DMS153 (cell line): ENCODE measurements at regions not wholly inside any gene's neighbourhood (a gene's known extent, or its start where the extent isn't known, plus 50 kb on each side); places are given as distances from the start of the nearest gene placed in this dataset.

ENCODE experiments used
- DNase-seq: peaks from one replicate; lab custom pipeline; 2025; lab: John Stamatoyannopoulos, UW

DNA sequence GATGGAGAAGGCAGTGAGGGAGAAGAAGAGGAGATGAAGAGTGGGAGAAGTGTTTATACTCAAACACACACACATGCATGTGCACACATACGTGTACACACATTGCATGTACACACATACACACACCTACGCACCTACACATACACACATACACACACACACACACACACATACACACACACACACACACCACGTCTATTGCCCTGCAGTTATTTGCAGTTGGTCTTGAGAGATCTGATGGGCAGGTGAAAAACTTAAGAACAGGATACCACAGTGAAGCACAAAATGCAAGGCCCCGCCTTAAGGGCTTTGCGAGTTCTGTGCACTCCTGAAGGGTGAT is 190.2 kb downstream of the MYCN start:
- DNase-seq = no peak

DNA sequence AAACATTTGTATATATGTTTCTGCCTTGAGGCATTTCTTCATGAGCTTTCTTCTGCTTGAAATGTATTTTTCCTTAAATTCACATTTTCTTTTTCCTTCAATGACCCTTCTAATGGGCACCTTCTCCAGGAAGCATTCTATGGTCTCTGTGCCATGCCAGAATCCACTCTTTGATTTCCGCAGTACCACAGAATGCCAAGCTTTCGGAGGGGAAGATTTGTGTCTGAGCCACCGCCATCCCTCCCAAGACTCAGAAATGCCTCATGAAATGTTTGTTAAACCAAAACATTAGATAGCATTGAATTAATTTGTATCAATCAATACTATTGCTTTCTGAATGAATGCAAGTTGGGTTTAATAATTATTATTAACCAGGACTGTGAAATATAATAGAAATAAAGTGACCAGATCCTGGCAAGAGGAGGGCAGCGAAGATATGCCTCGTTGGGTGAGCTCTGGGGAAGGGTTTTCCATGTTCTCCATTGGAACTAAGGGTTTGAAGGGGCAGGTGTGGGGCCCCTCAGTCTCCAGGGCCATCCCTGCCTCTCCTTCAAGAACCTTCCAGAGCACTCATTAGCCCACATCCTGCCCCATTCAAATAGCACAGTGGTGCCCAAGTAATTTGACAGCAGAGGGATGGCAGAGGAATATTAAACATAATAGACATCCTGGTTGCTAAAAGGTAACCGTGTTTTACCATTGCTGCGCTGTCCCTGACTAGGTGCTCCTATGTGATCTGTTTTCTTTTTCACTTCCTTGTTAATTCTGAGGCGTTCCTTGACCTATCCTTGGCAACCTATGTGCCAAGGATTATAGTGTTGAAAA is 189.6 kb downstream of the MYCN start:
- no peak for DNase-seq

DNA sequence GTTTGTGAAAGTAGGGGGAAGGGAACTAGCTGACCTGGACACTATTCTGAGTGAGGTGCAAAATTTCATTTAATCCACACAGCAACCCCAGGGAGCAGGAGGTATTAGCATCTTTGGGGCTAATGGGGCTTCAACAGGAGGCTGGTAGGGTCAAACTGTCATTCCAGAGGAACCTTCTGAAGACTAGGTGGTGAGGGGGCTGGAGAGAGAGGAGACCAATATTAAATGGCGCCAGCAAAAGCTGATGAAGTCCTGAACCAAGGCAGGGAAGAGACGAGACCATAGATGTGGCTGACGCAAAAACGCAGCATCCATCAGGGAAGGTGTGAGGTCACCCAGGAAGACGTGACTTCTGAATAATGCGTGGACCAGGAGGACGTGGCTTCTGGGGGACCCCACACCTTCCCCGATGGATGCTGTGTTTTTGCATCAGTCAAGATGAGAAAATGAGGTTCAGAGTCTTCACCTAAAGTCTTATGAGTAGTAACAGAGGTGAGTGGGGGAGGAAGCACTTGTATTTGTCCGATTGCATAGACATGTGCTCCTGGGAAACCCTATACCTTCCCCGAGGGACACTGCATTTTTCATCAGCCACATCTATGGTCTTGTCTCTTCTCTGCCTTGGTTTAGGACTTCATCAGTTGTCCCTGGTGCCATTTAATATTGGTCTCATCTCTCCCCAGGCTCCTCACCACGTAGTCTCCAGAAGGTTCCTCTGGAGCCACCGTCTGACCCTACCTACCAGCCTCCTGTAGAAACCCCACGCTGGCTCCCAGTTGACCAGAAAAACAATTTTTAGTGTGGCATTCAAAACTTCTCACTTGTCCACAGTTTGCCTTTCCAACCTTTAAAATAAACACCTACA is 188.6 kb downstream of the MYCN start:
- DNase-seq = no peak

DNA sequence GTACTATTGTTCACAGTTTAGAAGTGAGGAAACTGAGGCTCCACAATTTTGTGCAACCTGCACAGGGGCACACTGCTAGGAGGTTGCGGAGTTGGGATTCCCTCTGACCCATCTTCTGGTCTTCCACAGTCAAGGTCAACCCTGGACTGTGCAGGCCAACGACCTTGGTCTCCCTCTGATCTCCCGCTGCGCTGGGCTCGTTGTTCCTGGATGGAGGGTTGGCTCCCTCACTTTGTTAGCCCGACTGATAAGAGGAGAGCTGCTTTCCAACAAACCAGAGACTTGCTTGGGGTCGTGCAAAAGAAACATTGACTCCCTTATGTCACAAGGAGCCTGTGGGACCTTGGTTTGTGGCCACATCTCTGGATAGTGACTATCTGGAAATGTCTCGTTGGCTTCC is 187.6 kb downstream of the MYCN start:
- DNase-seq = no peak

DNA sequence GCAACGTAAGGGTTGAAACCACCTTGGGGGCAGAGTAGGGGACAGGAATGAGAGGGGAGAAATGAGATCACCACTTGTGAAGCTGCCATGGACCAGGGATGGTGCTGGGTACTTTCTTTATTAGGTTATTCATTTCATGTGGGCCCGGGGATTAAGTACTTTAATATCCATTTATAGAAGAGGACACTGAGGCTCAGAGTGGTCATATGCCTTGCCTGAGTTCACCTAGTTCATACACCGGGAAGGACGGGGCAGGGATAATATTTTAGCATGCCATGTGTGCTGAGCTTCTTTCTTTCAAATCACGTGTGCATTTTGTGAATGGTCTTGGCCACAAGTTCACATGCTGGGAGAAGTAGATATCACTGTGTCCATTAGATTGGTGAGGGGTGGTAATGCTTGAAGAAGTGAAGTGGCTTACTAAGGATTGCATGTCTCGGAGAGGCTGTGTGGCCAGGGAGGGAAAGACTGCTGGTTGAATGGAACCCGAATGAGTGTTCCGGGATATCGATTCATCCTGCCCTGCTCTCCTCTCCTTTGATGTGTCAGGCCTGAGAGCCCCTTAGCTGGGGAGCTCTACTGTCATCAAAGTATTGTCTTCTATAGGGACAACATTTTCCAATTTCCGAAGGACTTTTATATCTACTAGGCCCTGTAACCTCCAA is 187.1 kb downstream of the MYCN start:
- DNase-seq = no peak

DNA sequence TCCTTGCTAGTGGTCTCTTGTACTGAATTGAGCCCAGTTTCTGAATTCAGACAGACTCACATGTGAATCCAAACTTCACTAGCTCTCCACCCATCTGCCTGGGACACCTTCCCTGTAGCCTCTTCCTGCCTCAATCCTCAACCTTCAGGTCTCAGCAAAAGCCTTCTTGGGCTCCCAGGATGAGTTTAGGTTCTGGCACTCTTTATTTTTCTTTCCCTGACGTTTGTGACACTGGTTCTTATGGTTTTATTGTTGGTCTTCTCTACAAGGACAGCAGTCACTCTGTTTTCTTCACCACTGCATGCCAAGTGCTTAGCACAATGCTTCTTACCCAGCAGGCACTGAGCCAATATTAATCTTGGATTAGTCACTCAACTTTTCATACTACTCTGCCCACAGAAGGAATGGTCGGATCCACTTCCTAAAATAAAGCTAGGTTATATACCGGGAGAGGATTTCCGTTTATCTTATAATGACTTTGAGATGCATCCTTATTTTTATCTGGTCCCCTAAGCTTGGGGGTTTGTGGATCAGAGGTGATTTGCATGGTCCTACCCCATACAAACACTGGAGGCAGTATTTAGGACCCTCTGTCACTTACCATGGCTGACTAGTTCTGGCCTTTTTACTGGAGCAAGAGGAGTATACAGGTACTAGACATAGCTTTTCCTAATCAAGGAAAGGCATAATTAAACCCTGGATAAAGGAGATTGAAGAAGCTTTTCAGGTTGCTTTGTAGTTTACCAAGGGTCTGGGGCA is 186.3 kb downstream of the MYCN start:
- no peak for DNase-seq

DNA sequence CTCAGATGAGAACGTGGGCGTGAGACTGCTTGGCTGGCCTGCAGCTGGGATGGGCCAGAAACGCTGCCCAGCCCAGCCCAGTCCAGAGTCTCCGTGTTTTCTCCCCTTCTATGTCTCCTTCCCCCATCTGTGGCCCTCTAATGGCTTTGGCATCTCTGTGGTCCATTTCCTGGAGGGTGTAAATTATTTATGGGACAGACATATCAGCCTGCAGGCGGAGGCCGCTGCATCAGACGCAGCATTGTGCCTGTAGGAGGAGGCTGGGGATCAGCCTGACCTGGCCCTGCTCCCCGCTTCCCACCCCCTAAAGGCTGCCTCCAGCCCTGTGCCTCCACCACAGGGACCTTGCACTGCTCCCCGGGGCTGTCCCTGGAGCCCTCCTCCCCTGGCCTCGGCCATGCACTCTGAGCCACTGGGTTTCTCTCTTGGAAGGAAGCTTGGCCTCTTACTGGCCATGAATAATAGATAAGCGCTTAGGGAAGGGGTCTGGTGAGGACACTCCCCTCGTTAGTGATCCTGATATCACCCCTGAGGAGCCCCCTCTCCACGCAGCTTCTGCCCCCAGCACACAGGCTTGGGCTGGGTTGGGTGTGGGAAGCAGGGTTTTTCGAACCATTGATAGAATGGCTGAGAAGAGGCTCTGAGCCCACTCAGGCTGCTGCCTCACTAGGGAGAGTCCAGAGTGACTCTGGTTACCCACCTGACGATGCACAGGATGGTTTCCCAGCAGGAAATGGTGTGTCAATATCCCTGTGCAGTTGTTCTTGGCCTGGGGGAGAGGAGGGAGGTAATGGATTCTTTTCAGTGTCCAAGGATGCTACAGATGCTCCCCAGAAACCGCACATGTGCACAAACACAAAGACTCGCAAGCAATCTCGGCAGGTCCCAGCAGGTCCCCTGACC is 185.5 kb downstream of the MYCN start:
- no peak for DNase-seq

DNA sequence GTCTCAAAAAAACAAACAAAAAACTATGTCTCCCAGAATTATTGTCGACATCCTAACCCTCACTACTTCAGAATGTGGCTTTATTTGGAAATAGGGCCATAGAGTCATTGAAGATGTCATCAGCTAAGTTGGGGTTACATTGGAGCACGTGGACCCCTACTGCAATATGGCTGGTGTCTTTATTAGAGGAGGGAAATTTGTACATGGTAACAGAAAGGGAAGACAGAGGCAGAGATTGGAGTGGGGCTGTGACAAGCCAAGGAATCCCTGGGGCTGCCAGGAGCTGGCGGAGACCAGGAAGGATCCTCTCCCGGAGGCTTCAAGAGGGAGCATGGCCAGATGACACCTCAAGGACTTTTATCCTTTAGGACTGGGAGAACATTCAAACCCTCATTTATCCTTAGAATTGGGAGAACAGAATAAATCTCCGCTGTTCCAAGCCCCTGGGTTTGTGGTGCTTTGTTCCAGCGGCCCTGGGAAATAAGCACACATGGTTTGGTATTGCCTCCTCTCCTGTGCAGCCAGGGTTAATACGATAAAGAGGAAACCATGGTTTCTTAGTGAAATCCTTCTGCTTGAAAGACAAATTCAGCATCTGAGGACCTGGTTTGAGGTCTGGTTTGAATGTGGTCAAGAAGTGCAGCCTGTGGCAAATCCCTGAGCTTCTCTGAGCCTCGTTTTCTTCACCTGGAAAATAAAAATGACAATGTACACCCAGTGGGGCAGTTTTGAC is 184.7 kb downstream of the MYCN start:
- DNase-seq = no peak

DNA sequence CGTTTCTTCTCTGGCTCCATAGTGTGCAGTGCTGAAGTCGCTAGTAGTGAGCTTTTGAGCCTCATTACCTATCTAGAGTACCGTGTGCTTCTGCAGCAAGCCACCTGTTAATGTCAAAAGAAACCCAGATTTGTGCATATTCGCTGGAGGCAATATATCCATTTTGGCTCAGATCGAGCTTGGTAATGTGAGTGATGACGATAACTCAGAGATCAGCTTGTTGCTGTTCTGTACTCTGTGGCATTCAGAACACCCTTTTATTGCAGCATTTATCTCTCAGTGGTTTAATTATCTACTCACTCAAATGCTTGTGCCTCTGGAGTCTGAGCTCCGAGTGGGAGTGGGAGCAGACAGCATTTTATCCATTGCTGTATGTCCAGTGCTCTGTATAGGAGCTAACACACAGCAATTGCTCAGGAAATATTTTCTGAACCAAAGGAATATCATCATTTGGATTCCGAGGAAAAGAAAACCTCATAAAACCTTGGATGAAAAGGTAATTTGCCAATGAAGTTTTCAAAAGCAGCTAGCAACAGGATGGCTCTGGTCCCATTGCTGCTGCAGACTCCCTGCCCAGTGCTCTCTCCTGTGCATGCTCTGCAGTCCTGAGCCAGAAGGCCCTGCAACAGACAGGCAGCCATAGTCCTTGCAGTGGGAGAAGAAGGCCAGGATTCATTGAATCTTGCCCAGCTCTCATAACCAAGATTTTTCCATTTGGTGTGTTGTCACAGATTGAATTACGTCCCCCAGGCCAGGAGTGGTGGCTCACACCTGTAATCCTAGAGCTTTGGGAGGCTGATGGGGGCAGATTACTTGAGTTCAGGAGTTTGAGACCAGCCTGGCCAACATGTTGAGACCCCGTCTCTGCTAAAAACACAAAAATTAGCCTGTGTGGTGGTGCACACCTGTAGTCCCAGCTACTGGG is 183.8 kb downstream of the MYCN start:
- no peak for DNase-seq

DNA sequence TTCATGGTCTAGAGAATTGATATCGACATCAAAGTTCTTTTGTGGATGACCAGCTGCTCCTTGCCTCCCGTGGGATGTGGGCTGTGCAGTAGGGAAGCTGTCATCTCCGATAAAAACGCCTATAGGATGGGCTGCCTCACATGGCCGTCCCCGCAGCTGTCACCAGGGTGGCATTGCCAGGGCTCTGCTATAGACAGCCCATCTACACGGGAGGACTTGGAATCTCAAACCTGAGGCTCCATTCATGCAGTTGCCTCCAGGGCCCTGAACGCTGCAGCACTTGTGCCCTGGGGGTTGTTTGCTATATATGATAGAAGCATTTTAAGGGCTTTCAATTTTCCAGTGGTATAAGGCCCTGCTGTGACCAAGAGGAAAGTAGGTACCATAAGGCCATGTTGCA is 183.1 kb downstream of the MYCN start:
- DNase-seq = no peak

DNA sequence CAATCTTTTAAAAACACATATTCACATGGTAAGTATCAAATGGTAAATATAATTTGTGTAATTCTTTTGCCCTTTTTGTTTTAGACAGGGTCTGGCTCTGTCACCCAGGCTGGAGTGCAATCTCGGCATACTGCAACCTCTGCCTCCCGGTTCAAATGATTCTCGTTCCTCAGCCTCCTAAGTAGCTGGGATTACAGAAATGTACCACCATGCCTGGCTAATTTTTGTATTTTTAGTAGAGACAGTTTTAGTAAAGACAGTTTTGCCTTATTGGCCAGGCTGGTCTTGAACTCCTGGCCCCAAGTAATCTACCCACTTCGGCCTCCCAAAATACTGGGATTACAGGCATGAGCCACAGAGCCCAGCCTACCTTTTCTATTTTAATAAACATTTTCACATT is 182.2 kb downstream of the MYCN start:
- no peak for DNase-seq

DNA sequence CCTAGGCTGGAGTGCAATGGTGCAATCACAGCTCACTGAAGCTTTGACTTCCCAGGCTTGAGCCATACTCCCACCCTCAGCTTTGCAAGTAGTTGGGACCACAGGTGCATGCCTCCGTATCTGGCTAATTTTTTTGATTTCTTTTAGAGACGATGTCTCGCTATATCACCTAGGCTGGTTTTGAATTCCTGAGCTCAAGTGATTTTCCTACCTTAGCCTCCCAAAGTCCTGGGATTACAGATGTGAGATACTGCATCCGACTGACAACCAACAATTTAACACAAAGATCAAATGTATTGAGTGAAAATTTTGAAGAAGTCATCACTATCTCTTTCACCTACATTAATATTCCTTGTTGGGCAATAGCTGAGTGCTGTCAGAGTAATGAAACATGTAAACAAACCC is 181.6 kb downstream of the MYCN start:
- no peak for DNase-seq

DNA sequence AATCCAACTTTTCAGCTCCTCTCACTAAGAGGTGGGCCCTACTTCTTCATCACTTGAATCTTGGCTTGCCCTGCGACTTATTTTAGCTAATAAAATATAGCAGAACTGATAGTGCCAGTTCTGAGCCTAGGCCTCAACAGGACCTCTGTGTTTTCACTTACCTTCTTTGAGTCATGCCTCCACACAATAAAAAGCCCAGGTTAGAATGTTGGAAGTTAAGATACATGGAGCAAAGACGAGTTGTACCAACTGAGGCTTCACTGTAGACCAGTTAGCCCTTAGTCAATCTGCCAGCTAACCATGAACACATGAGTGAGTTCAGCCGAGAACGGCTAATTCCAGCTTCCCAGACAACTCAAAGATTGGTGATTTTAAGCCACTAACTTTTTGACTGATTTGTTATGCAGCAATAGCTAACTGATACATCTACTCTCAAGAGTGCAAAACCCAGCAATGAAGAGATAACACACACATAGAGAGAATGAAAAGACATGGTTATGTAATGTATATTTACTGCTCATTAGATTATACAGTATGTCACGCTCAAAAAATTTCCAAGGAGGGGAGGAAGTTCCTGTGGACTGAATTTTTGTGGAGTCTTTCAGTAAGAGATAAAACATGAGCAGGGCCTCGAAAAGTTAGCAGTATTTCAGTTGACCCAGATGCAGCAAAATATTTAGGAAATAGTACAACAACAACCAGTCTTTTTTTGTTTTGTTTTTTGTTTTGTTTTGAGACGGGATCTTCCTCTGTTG is 181.1 kb downstream of the MYCN start:
- DNase-seq = no peak

DNA sequence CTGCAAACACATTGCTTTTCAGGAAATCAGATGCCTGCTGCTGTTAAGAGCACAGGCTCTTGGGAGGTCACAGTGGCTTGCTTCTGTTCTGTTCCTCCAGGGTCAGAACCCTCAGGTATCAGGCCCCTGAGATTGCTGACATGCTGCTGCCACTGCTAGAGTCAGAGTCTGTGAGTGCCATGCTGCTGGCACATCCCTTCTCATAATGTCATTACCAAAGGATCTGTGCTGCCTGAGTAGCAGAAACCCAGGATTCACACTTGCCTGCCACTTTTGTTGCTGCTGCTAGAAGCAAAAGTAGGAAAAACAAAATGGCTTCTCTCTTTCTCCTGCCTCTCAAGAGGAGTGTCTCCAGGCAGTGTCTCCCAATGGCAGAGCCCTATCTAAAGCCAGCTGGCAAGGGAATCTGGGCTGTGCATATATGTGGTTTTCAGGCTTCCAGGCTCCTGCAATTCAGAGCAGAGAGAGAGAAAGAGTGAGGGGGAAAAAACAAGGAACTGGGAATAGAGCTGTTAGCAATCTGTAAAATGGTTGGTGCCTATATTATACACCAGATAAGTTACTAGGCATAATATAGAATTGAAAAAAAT is 180.3 kb downstream of the MYCN start:
- no peak for DNase-seq

DNA sequence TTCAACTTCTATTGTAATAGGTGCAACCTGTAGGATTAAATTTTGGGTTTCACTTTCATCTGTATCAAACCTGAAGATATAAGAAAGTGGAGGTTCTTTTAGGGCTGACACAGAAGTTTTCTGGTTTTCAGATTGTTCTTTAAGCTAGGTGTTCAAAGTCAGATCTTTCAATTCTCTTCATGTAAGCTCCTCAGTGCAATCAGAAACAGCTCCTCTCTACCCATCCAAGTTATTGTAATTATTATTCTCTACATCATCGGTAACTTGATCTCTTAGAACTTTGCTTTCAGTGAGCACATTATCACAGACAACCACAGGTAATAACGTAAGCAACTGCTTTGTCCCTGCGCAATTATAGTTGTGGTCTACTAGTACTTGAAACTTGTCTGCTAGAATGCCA is 179.4 kb downstream of the MYCN start:
- no peak for DNase-seq

DNA sequence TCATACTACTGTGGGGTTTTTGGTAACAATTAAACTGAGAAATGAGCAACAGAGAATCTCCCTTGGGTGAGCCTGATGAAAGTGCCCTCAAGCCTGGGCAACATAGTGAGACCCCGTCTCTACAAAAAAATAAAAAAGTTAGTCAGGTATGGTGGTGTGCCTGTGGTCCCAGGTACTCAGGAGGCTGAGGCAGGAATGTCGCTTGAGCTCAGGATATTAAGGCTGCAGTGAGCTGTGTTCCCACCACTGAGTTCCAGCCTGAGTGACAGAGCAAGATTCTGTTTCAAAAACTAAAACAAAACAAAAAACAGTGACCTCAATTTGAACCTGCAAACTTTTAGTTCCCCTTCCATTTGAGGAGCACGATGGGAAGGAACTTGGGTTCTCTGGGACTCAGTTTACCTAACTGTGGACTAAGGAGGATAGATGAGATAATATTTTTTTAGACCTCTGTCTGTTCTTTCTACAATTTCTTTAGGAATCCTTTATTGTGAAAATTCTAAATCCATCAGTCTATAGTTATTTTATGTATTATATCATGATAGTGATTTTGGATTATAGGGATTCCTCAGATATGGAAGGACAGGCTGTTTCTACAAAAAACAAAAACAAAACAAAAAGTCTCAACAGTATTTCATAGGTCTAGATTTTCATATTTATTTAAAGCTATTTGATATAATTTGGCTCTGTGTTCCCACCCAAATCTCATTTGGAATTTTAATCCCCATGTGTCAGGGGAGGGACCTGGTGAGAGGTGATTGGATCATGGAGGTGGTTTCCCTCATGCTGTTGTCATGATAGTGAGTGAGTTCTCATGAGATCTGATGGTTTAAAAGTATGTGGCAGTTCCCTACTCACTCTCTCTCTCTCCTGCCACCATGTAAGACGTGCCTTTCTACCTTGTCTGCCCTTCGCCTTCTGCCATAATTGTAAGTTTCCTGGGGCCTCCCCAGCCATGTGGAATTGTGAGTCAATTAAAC is 178.6 kb downstream of the MYCN start:
- DNase-seq = no peak
